ENCODE measurements at regions not wholly inside any gene's neighbourhood (a gene's known extent, or its start where the extent isn't known, plus 50 kb on each side); places are given as distances from the start of the nearest gene placed in this dataset.

DNA sequence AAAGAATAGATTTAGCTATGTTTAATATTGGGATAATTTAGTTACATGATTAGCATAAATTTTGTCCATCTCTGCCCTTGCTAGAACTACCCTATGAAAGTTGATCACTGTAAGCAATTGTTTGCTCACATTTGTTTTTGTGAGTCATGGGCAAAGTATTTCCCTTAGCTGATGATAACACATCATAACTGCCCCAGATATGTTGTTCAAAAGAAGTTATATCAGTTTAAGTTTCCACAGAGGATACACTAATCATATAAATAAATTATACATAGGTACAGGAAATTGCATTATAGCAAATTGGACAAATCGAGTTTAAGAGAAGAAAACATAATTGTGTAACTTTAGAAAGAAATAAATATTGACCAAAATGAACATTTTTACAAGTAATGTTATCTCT lies 223.2 kb upstream of the PIK3C3 start:
- TF ChIP-seq LEF1 (IDR thresholded peaks at IDR 0.05; ENCODE audit: borderline replicate concordance) (no peak), FOXA1 (IDR thresholded peaks at IDR 0.05) (no peak), ARNT (IDR thresholded peaks at IDR 0.05) (no peak), L3MBTL2 (conservative IDR thresholded peaks at IDR 0.05) (no peak)
- TF ChIP-seq, protein P1, sequence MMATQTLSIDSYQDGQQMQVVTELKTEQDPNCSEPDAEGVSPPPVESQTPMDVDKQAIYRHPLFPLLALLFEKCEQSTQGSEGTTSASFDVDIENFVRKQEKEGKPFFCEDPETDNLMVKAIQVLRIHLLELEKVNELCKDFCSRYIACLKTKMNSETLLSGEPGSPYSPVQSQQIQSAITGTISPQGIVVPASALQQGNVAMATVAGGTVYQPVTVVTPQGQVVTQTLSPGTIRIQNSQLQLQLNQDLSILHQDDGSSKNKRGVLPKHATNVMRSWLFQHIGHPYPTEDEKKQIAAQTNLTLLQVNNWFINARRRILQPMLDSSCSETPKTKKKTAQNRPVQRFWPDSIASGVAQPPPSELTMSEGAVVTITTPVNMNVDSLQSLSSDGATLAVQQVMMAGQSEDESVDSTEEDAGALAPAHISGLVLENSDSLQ (IDR thresholded peaks at IDR 0.05), result no peak

Measured in HEK293T (cell line).